ENCODE measurements at regions not wholly inside any gene's neighbourhood (a gene's known extent, or its start where the extent isn't known, plus 50 kb on each side); places are given as distances from the start of the nearest gene placed in this dataset.

- Histone ChIP-seq H3K4me3 (replicated peaks in 1 of 3; ENCODE audit: insufficient read depth in 1 of 3, low read depth in 2 of 3, low read length in 3 of 3) (no peak overlapping the region), H3K9me3 (ENCODE audit: low read length) (no peaks in the 10 kb centered on the region), H3K36me3 (replicated peaks in 1 of 2; ENCODE audit: control insufficient read depth in 1 of 2, insufficient read depth in 2 of 2, low read length in 2 of 2) (no peaks in the 10 kb centered on the region), H3K4me1 (ENCODE audit: insufficient read depth, low read length) (no peaks in the 10 kb centered on the region), H4K20me1 (ENCODE audit: insufficient read depth, low read length) (no peaks in the 10 kb centered on the region), H3K4me2 (ENCODE audit: low read depth, low read length) (no peak overlapping the region), H3K27ac (ENCODE audit: extremely low read length, insufficient read depth, low read length) (no peak overlapping the region), H3K79me2 (ENCODE audit: insufficient read depth, low read length) (no peaks in the 10 kb centered on the region), H3K9ac (ENCODE audit: insufficient read depth, low read depth, low read length) (no peak overlapping the region), H3K27me3 (ENCODE audit: control insufficient read depth in 1 of 2, insufficient read depth in 2 of 2, low read length in 2 of 2) (no peaks in the 10 kb centered on the region), H2AFZ (ENCODE audit: low read length) (no peak overlapping the region)
- FAIRE-seq (no peak), DNase-seq (ENCODE audit: low spot score) (no peak), ATAC-seq (no peak)
- no TSS peak for BruUV-seq (replicated peaks)
- intact Hi-C loops (cut with micrococcal nuclease; ENCODE audit: unreplicated experiment) (no loop called here), in situ Hi-C loops (cut with HindIII; ENCODE audit: extremely low pct_ligation_motif_present, low pct_unique_long_range_greater_than_20kb) (no loop called here)
- TF ChIP-seq ZBTB7A (CRISPR knock-in tag; IDR thresholded peaks at IDR 0.05) (no peak), ZBTB34 (CRISPR knock-in tag; IDR thresholded peaks at IDR 0.05) (no peak), MZF1 (CRISPR knock-in tag; IDR thresholded peaks at IDR 0.05; ENCODE audit: borderline replicate concordance) (no peak), PHB2 (IDR thresholded peaks at IDR 0.05; ENCODE audit: partially characterized antibody) (no peak), HMGXB3 (CRISPR knock-in tag; IDR thresholded peaks at IDR 0.05; ENCODE audit: borderline replicate concordance) (no peak)
- ChIA-PET CTCF (ENCODE audit: low intra/inter-chr PET ratio, low total read pairs) (no interaction called here), POLR2A (no interaction called here)
- 4% methylated on average over 2 of the region's 2 CpGs for WGBS (ENCODE audit: low lambda C conversion rate)
These were observed 549.9 kb upstream of the CDH5 start for GRCh38 chr16:65816556-65816955.
